Kidney (tissue), 13 donors: ENCODE measurements at regions not wholly inside any gene's neighbourhood (a gene's known extent, or its start where the extent isn't known, plus 50 kb on each side); places are given as distances from the start of the nearest gene placed in this dataset.

Experiments used
- DNase-seq, 5 donors: peaks; one replicate each; pipeline ENCODE4 v3.0.0-alpha.2; 2013 to 2020
- FAIRE-seq: peaks from 2 replicates; lab custom pipeline; 2012; peaks lifted over from hg19 to GRCh38; lab: Jason Lieb, UNC
- H3K27ac ChIP-seq, 2 donors: one replicate each; pipeline ENCODE4 v1.7.0; 2013; ENCODE audit warnings: low read depth in 2 of 2, low read length in 2 of 2, inconsistent platforms in 1 of 2
- H3K27me3 ChIP-seq: one replicate; pipeline ENCODE4 v1.7.1; 2013; ENCODE audit warnings: low read length, inconsistent platforms; ENCODE audit not compliant: control insufficient read depth, insufficient read depth
- H3K36me3 ChIP-seq, 3 donors: one replicate each; pipeline versions ENCODE4 v1.7.0 to v1.7.1; 2013; ENCODE audit warnings: low read length in 3 of 3, control low read depth in 1 of 3, inconsistent platforms in 1 of 3; ENCODE audit not compliant: insufficient read depth in 3 of 3, control insufficient read depth in 2 of 3
- H3K4me1 ChIP-seq, 3 donors: one replicate each; pipeline versions ENCODE4 v1.7.0 to v1.7.1; 2013; ENCODE audit warnings: low read length in 3 of 3, inconsistent platforms in 1 of 3, low read depth in 1 of 3; ENCODE audit not compliant: control insufficient read depth in 2 of 3, insufficient read depth in 2 of 3
- H3K4me3 ChIP-seq, 3 donors: one replicate each; pipeline versions ENCODE4 v1.7.0 to v1.8.1; 2013; ENCODE audit warnings: low read length in 3 of 3, control low read depth in 1 of 3, inconsistent platforms in 1 of 3
- H3K9ac ChIP-seq, 3 donors: one replicate each; pipeline versions ENCODE4 v1.7.0 to v1.7.1; 2013; ENCODE audit warnings: low read length in 3 of 3, control low read depth in 1 of 3, inconsistent platforms in 1 of 3
- H3K9me3 ChIP-seq, 3 donors: one replicate each; pipeline versions ENCODE4 v1.7.0 to v1.7.1; 2013; ENCODE audit warnings: low read length in 3 of 3, control low read depth in 1 of 3, inconsistent platforms in 1 of 3; ENCODE audit not compliant: control insufficient read depth in 2 of 3, insufficient read depth in 1 of 3
- CTCF ChIP-seq: IDR thresholded peaks from 3 replicates; pipeline ENCODE4 v1.5.1; 2012; ENCODE audit warnings: mild to moderate bottlenecking, moderate library complexity, borderline replicate concordance; ENCODE audit not compliant: insufficient read depth; ENCODE audit errors: extremely low read depth
- intact Hi-C: fragments of 100-400 bp; cut with DNase I; formaldehyde crosslinking; loops from one replicate; pipeline ENCODE4 v1.11.1; 2022
- donor health status: control.
- donor health status: control.
- donor health status: control.
- donor health status: control.
- donor health status: control.
- donor health status: DM: yes; HTN: yes; CAD: no.
- donor health status: Normal renal cell carcinoma (clear cell type).

GRCh38 chr22:49600468-49600867, 227.2 kb downstream of the BRD1 start:
- Histone ChIP-seq H3K4me1 (no peaks in the 10 kb centered on the region), H3K27ac (no peak overlapping the region), H3K27me3 (no peaks in the 10 kb centered on the region), H3K36me3 (no peaks in the 10 kb centered on the region), H3K4me3 (no peak overlapping the region), H3K9me3 (peaks cover 0 to 12% (median 5%) of the 10 kb centered on the region in 3 donors), H3K9ac (no peak overlapping the region)
- no peak for TF ChIP-seq CTCF
- FAIRE-seq: no peak
- no peak for DNase-seq
- intact Hi-C loops: no loop called here

GRCh38 chr22:49599691-49600455, 227.8 kb downstream of the BRD1 start:
- Histone ChIP-seq H3K27ac (no peak overlapping the region), H3K4me3 (no peak overlapping the region), H3K36me3 (no peaks in the 10 kb centered on the region), H3K9ac (no peak overlapping the region), H3K9me3 (peaks cover 0 to 15% (median 7%) of the 10 kb centered on the region in 3 donors), H3K27me3 (no peaks in the 10 kb centered on the region), H3K4me1 (no peaks in the 10 kb centered on the region)
- intact Hi-C loops: no loop called here
- FAIRE-seq (no peak), DNase-seq (no peak)
- no peak for TF ChIP-seq CTCF

- no peak overlapping the region for H3K27ac ChIP-seq
- no peak for TF ChIP-seq CTCF
- H3K36me3 ChIP-seq: no peaks in the 10 kb centered on the region
- peaks cover 3 to 7% (median 7%) of the 10 kb centered on the region in 3 donors for H3K9me3 ChIP-seq
- no peaks in the 10 kb centered on the region for H3K27me3 ChIP-seq
- no peaks in the 10 kb centered on the region for H3K4me1 ChIP-seq
- intact Hi-C loops: no loop called here
- H3K4me3 ChIP-seq: no peak overlapping the region
- FAIRE-seq: no peak
- no peak for DNase-seq
- H3K9ac ChIP-seq: no peak overlapping the region
Measured at GRCh38 chr22:49599039-49599438, 228.6 kb downstream of the BRD1 start.
